ENCODE measurements at regions not wholly inside any gene's neighbourhood (a gene's known extent, or its start where the extent isn't known, plus 50 kb on each side); places are given as distances from the start of the nearest gene placed in this dataset.

DNA sequence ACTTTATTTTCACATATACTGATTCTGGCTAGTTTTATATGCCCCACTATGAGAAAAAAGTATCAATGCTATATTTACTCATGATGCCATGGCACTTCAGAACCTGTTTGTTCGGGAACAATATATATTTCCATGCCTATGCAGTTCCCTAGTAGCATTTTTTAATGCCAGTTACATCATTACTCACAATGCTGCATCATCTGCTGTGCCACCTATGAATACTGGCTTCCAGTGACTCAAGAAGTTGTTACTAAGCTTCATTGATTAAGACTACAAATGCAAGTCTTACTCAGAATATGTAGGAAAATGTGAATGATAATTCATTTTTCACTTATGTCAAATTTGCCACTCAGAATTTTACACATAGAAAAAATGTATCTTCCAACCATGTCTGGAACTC is 97.9 kb downstream of the MAFB start:
- WGBS, result 77% methylated on average over 1 of the region's 1 CpG
- Histone ChIP-seq H3K9ac (ENCODE audit: low read depth, low read length) (no peak overlapping the region), H3K4me3 (ENCODE audit: low read length) (no peak overlapping the region), H3K27me3 (ENCODE audit: insufficient read depth, low read length) (no peaks in the 10 kb centered on the region), H3K9me3 (ENCODE audit: insufficient read depth, low read depth, low read length) (no peaks in the 10 kb centered on the region), H3K27ac (ENCODE audit: low read depth, low read length) (no peak overlapping the region), H3K4me1 (ENCODE audit: insufficient read depth, low read length) (no peaks in the 10 kb centered on the region), H3K36me3 (ENCODE audit: insufficient read depth, low read length) (no peaks in the 10 kb centered on the region)

DNA sequence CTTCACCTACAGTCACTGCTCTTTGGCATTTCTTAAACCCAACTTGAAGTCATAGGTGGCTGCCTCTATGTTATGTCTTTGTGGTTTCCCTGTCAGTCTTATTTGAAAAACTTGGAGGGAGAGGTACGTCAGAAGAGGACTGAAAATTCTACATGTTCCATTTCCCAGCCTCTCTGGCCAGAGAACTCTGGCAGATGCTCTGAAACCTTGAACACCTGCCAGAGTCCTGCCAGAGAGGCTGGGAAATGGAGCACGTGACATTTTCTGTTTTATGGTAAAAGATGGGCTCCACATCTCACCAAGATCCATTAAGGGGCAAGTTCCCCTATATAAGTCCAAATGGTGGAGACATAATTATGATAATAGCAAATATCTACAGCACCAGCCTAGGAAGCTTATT is 99.5 kb downstream of the MAFB start:
- Histone ChIP-seq H3K36me3 (ENCODE audit: insufficient read depth, low read length) (no peaks in the 10 kb centered on the region), H3K9me3 (ENCODE audit: insufficient read depth, low read depth, low read length) (no peaks in the 10 kb centered on the region), H3K27me3 (ENCODE audit: insufficient read depth, low read length) (no peaks in the 10 kb centered on the region), H3K4me1 (ENCODE audit: insufficient read depth, low read length) (no peaks in the 10 kb centered on the region), H3K27ac (ENCODE audit: low read depth, low read length) (no peak overlapping the region), H3K9ac (ENCODE audit: low read depth, low read length) (no peak overlapping the region), H3K4me3 (ENCODE audit: low read length) (no peak overlapping the region)
- 89% methylated on average over 2 of the region's 2 CpGs for WGBS

DNA sequence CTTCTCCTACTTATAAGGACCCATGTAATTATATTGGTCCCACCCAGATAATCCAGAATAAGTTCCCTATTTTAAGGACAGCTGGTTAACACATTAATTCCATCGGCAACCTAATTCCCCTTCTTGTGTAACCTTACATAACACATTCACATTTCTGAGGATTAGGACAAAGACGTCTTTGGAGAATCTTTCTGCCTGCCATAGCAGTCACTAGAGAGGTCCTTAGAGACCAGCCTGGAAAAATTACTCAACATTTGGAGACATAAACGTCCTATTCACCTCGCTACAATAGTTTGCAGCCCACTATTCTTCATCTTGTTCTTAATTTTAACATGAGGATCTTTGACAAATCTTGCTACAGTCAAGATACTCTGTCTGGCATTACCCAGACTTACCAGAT is 100.1 kb downstream of the MAFB start:
- Histone ChIP-seq H3K4me3 (ENCODE audit: low read length) (no peak overlapping the region), H3K27ac (ENCODE audit: low read depth, low read length) (no peak overlapping the region), H3K27me3 (ENCODE audit: insufficient read depth, low read length) (no peaks in the 10 kb centered on the region), H3K9me3 (ENCODE audit: insufficient read depth, low read depth, low read length) (no peaks in the 10 kb centered on the region), H3K36me3 (ENCODE audit: insufficient read depth, low read length) (no peaks in the 10 kb centered on the region), H3K9ac (ENCODE audit: low read depth, low read length) (no peak overlapping the region), H3K4me1 (ENCODE audit: insufficient read depth, low read length) (no peaks in the 10 kb centered on the region)
- WGBS, result 86% methylated on average over 4 of the region's 4 CpGs

DNA sequence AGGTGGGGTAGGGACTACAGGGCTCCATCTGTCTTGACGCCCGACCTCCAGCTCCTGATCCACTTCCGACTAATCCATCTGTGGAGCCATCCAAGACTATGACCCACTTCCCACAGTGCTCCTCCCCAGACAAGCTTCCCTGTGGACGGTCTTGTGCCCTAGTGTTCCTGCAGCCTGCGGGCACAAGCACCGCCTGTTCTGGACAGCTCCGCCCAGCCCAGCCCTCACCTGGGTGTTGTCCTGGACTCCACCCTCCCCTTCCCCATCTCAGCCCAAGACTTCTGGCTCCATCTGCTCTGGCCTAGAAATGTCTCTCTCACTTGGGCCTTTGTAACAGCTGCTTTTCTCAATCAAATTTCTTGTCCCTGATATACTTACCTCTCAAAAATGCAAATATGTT is 102.0 kb downstream of the MAFB start:
- Histone ChIP-seq H3K9ac (ENCODE audit: low read depth, low read length) (no peak overlapping the region), H3K27me3 (ENCODE audit: insufficient read depth, low read length) (no peaks in the 10 kb centered on the region), H3K9me3 (ENCODE audit: insufficient read depth, low read depth, low read length) (no peaks in the 10 kb centered on the region), H3K36me3 (ENCODE audit: insufficient read depth, low read length) (no peaks in the 10 kb centered on the region), H3K4me3 (ENCODE audit: low read length) (no peak overlapping the region), H3K27ac (ENCODE audit: low read depth, low read length) (no peak overlapping the region), H3K4me1 (ENCODE audit: insufficient read depth, low read length) (no peaks in the 10 kb centered on the region)
- 77% methylated on average over 7 of the region's 7 CpGs for WGBS

DNA sequence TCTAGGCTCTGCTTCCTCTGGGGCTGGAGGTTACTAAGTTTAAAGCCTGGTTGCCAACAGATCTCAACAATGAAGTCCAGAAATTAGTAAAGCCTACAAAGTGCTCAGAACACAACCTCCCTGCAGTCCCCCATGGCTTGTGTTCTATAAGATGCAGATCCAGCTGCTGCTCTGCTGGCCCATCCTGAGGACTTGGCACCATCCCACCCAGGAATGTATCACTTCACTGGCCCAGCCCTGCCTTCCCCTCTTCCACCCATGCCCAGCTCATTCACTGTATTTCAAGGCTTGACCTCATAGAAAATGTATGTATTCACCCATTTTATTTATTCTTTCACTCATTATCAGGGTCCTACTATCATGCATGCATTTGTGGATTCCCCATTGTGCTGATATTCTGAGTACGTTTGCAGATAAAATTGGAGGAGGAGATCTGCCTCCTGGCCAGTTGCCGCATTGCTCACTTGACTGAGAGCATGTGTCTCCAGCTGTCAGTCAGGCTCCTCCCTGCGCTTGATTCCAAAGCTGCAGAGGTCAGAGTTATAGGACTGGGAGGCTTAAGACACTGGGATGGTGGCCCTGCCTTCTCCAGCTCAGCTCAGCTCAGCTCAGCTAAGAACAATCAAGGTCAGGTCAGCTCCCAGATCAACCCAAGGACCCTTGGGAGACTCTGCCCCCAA is 104.8 kb downstream of the MAFB start:
- Histone ChIP-seq H3K9me3 (ENCODE audit: insufficient read depth, low read depth, low read length) (no peaks in the 10 kb centered on the region), H3K9ac (ENCODE audit: low read depth, low read length) (no peak overlapping the region), H3K36me3 (ENCODE audit: insufficient read depth, low read length) (no peaks in the 10 kb centered on the region), H3K27ac (ENCODE audit: low read depth, low read length) (no peak overlapping the region), H3K4me1 (ENCODE audit: insufficient read depth, low read length) (no peaks in the 10 kb centered on the region), H3K27me3 (ENCODE audit: insufficient read depth, low read length) (no peaks in the 10 kb centered on the region), H3K4me3 (ENCODE audit: low read length) (no peak overlapping the region)
- 82% methylated on average over 3 of the region's 3 CpGs for WGBS

DNA sequence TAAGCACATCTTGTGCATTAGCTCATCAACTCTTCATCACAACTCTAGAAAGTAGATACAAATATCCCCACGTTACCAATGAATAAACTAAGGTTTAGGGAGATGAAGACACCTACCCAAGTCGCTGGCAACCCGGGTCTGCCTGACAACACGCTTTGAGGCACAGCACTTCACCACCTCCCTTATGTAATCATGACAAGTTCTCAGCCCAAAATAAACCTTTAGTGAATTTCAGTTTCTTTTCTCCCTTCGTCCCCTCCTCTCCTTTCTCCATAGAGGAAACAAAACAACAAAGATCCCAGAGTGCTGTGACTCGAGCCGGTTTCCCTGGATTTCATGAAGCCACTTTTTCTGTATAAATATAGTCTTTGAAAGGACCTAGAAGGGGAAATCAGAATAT is 105.4 kb downstream of the MAFB start:
- Histone ChIP-seq H3K27me3 (ENCODE audit: insufficient read depth, low read length) (no peaks in the 10 kb centered on the region), H3K36me3 (ENCODE audit: insufficient read depth, low read length) (no peaks in the 10 kb centered on the region), H3K4me3 (ENCODE audit: low read length) (no peak overlapping the region), H3K4me1 (ENCODE audit: insufficient read depth, low read length) (no peaks in the 10 kb centered on the region), H3K9ac (ENCODE audit: low read depth, low read length) (no peak overlapping the region), H3K27ac (ENCODE audit: low read depth, low read length) (no peak overlapping the region), H3K9me3 (ENCODE audit: insufficient read depth, low read depth, low read length) (no peaks in the 10 kb centered on the region)
- 91% methylated on average over 5 of the region's 7 CpGs for WGBS

DNA sequence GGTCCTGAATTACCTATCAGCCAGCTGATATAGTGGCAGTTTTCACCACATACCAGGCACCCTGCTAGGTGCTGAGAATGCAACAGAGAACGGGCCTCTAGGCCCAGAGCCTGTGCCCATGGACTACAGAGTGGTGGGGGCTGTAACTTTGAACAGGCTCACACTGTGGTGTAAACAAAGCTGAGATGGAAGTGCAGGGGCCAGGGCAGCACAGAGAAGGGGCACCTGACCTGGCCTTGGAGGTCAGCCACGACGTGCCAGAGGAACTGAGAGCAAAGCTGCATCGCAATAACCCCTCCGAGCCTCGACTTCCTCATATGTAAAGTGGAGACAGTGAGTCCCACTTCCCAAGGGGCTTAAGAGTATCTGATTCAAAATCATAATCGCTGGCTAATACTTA is 105.8 kb downstream of the MAFB start:
- H3K4me1 ChIP-seq (ENCODE audit: insufficient read depth, low read length), result no peaks in the 10 kb centered on the region
- no peaks in the 10 kb centered on the region for H3K36me3 ChIP-seq (ENCODE audit: insufficient read depth, low read length)
- H3K27me3 ChIP-seq (ENCODE audit: insufficient read depth, low read length), result no peaks in the 10 kb centered on the region
- no peak overlapping the region for H3K9ac ChIP-seq (ENCODE audit: low read depth, low read length)
- 84% methylated on average over 7 of the region's 7 CpGs for WGBS
- H3K4me3 ChIP-seq (ENCODE audit: low read length), result no peak overlapping the region
- no peak overlapping the region for H3K27ac ChIP-seq (ENCODE audit: low read depth, low read length)
- no peaks in the 10 kb centered on the region for H3K9me3 ChIP-seq (ENCODE audit: insufficient read depth, low read depth, low read length)

DNA sequence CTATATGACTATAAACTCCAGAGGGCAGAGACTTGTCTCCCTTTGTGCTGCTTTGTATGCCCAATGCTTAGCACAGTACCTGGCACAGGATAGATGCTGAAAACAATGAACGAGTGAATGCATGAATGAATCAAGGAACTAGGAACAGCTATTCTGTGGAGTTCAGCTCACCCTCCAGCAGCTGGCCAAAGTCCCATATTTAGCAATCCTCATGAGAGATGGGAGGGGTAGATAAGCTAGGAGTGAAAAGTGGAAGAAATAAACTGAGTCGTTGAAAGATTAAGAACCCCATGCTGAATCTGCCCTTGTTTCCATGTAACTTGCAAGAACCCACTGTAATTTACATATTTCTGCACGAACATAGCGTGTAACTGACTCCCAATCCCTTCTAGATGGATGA is 106.5 kb downstream of the MAFB start:
- Histone ChIP-seq H3K9ac (ENCODE audit: low read depth, low read length) (no peak overlapping the region), H3K9me3 (ENCODE audit: insufficient read depth, low read depth, low read length) (no peaks in the 10 kb centered on the region), H3K4me1 (ENCODE audit: insufficient read depth, low read length) (no peaks in the 10 kb centered on the region), H3K36me3 (ENCODE audit: insufficient read depth, low read length) (no peaks in the 10 kb centered on the region), H3K27ac (ENCODE audit: low read depth, low read length) (no peak overlapping the region), H3K4me3 (ENCODE audit: low read length) (no peak overlapping the region), H3K27me3 (ENCODE audit: insufficient read depth, low read length) (no peaks in the 10 kb centered on the region)
- 96% methylated on average over 4 of the region's 4 CpGs for WGBS

DNA sequence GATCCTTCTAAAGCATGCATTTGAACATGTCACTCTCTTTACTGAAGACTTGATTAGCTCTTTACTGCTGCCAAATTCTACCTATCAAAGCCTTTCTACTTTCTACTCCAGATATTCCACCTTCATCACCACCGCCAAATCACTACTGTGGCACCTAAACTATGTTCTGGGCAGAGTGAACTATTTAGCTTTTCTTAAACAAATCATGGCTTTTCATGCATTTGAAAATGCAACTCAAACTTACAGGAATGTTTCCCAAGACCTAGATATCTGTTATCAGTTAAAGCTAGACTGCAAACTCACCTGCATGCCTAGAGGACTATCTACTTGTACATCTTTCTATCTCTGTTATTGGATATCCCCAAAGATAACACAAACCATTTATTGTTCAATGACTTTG is 109.3 kb downstream of the MAFB start:
- WGBS, result 95% methylated on average over 1 of the region's 1 CpG
- no peaks in the 10 kb centered on the region for H3K4me1 ChIP-seq (ENCODE audit: insufficient read depth, low read length)
- H3K27me3 ChIP-seq (ENCODE audit: insufficient read depth, low read length), result no peaks in the 10 kb centered on the region
- H3K9me3 ChIP-seq (ENCODE audit: insufficient read depth, low read depth, low read length), result no peaks in the 10 kb centered on the region
- H3K4me3 ChIP-seq (ENCODE audit: low read length), result no peak overlapping the region
- no peaks in the 10 kb centered on the region for H3K36me3 ChIP-seq (ENCODE audit: insufficient read depth, low read length)
- H3K27ac ChIP-seq (ENCODE audit: low read depth, low read length), result no peak overlapping the region
- no peak overlapping the region for H3K9ac ChIP-seq (ENCODE audit: low read depth, low read length)

DNA sequence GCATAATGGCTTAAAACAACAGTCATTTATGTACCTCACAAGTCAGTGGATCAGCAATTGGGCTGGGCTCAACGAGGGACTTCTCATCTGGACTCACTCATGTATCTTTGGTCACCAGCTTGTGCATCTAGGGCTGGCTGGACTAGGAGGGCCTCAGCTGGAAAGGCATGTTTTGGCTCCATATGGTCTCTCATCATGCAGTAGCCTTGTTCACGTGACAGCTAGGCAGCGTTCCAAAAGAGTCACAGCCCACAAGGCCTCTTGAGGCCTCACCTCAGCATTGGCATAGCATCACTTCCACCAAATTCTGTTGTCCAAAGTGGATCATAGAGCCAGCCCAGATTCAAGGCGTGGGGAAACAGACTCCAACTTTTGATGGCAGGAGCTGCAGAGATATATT is 110.1 kb downstream of the MAFB start:
- no peaks in the 10 kb centered on the region for H3K9me3 ChIP-seq (ENCODE audit: insufficient read depth, low read depth, low read length)
- no peak overlapping the region for H3K4me3 ChIP-seq (ENCODE audit: low read length)
- H3K4me1 ChIP-seq (ENCODE audit: insufficient read depth, low read length), result no peaks in the 10 kb centered on the region
- no peak overlapping the region for H3K9ac ChIP-seq (ENCODE audit: low read depth, low read length)
- WGBS, result 74% methylated on average over 4 of the region's 4 CpGs
- H3K36me3 ChIP-seq (ENCODE audit: insufficient read depth, low read length), result no peaks in the 10 kb centered on the region
- H3K27ac ChIP-seq (ENCODE audit: low read depth, low read length), result no peak overlapping the region
- no peaks in the 10 kb centered on the region for H3K27me3 ChIP-seq (ENCODE audit: insufficient read depth, low read length)

DNA sequence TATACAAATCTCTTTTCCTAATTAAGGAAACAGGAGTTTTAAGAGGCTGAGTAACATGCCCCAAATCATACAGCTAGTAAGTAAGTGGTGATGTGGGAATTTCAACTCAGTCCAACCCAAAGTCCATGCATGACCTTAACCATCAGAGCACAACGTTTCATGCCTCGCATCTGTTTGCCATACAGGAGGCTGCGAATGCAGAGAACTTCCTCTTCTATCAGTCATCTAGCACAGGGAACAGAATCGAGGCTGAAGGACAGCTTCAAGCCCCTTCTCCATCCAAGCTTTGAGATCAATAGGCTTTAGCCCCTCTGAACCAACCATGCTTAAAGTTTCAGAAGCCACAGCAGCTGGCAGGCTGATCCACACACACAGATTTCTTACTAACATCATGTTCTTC is 113.2 kb downstream of the MAFB start:
- 82% methylated on average over 4 of the region's 4 CpGs for WGBS
- no peaks in the 10 kb centered on the region for H3K9me3 ChIP-seq (ENCODE audit: insufficient read depth, low read depth, low read length)
- H3K27ac ChIP-seq (ENCODE audit: low read depth, low read length), result no peak overlapping the region
- H3K9ac ChIP-seq (ENCODE audit: low read depth, low read length), result no peak overlapping the region
- no peaks in the 10 kb centered on the region for H3K4me1 ChIP-seq (ENCODE audit: insufficient read depth, low read length)
- H3K4me3 ChIP-seq (ENCODE audit: low read length), result no peak overlapping the region
- H3K36me3 ChIP-seq (ENCODE audit: insufficient read depth, low read length), result no peaks in the 10 kb centered on the region
- H3K27me3 ChIP-seq (ENCODE audit: insufficient read depth, low read length), result no peaks in the 10 kb centered on the region

DNA sequence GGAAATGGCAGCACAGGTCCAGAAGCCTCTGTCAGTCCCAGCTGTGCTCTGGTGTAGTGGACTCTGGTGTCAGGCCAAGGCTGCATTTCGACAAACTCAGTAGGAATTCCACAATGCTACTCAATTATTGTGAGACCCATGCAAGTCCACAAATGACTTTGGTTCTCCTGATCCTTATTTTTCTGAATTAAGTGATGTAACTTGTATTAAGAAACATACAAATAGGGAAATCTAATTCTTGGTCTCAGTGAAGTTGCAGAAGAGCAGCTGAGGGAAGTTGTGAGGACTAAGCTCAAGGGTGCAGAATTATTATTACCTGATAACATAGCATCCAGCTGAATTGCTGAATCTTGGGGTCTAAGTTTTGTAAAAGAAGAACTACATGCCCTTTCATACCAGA is 116.8 kb downstream of the MAFB start:
- no peaks in the 10 kb centered on the region for H3K4me1 ChIP-seq (ENCODE audit: insufficient read depth, low read length)
- H3K9ac ChIP-seq (ENCODE audit: low read depth, low read length), result no peak overlapping the region
- H3K36me3 ChIP-seq (ENCODE audit: insufficient read depth, low read length), result no peaks in the 10 kb centered on the region
- no peaks in the 10 kb centered on the region for H3K27me3 ChIP-seq (ENCODE audit: insufficient read depth, low read length)
- H3K27ac ChIP-seq (ENCODE audit: low read depth, low read length), result no peak overlapping the region
- H3K4me3 ChIP-seq (ENCODE audit: low read length), result no peak overlapping the region
- 90% methylated on average over 1 of the region's 1 CpG for WGBS
- H3K9me3 ChIP-seq (ENCODE audit: insufficient read depth, low read depth, low read length), result no peaks in the 10 kb centered on the region
